B cell (primary cell): ENCODE measurements at regions not wholly inside any gene's neighbourhood (a gene's known extent, or its start where the extent isn't known, plus 50 kb on each side); places are given as distances from the start of the nearest gene placed in this dataset.

ENCODE experiments used
- ATAC-seq: fragments of 200-7000 bp; cut with Tn5 transposase; one replicate; pipeline ENCODE4 v1.10.0; 2021; ENCODE audit warnings: low read depth, mild to moderate bottlenecking, moderate number of reproducible peaks, moderate library complexity
- CTCF ChIA-PET: fragments of 350-600 bp; sonication (Branson Sonifier 250); formaldehyde crosslinking; loops from one replicate; lab custom pipeline; 2021; ENCODE audit warnings: antibody characterized with exemption, inconsistent platforms; lab: Charles Lee
- POLR2A ChIA-PET: fragments of 350-600 bp; sonication (Branson Sonifier 250); formaldehyde crosslinking; loops from one replicate; lab custom pipeline; 2021; ENCODE audit warnings: antibody characterized with exemption; lab: Charles Lee
- DNase-seq: peaks from one replicate; pipeline ENCODE4 v3.0.0; 2013
- H2AFZ ChIP-seq: 2 replicates; pipeline ENCODE4 v1.6.1; 2012; ENCODE audit warnings: mild to moderate bottlenecking, low read depth, low read length; ENCODE audit not compliant: insufficient read depth, poor library complexity, severe bottlenecking
- H3K27ac ChIP-seq, 2 donors: 1 replicate in 1 of 2; 2 replicates in 1 of 2; pipeline ENCODE4 v1.5.1; 2012 to 2013; ENCODE audit warnings: low read length in 2 of 2, mild to moderate bottlenecking in 2 of 2, moderate library complexity in 1 of 2
- H3K27me3 ChIP-seq, 4 experiments: fragments of 200-600 bp in 1 of 4; sonication (generic) in 1 of 4; replicated peaks in 1 of 4; 1 replicate in 2 of 4; 2 replicates in 2 of 4; pipeline versions ENCODE4 v1.6.1 to v1.7.0; 2013 to 2016; ENCODE audit warnings: low read length in 3 of 4, mild to moderate bottlenecking in 2 of 4, mixed read lengths in 1 of 4, moderate library complexity in 1 of 4; ENCODE audit not compliant: insufficient read depth in 4 of 4, control insufficient read depth in 3 of 4; ENCODE audit errors: control extremely low read depth in 1 of 4
- H3K36me3 ChIP-seq, 2 experiments: replicated peaks in 1 of 2; 1 replicate in 1 of 2; 2 replicates in 1 of 2; pipeline versions ENCODE4 v1.6.1 to v1.7.1; 2013; ENCODE audit warnings: low read length in 1 of 2; ENCODE audit not compliant: insufficient read depth in 2 of 2, control insufficient read depth in 1 of 2; ENCODE audit errors: control extremely low read depth in 1 of 2, extremely low read depth in 1 of 2
- H3K4me1 ChIP-seq, 2 donors: fragments of 200-600 bp in 1 of 2; sonication (generic) in 1 of 2; 1 replicate in 1 of 2; 2 replicates in 1 of 2; pipeline versions ENCODE4 v1.5.1 to v1.6.1; 2013 to 2017; ENCODE audit warnings: low read length in 2 of 2; ENCODE audit not compliant: control insufficient read depth in 2 of 2, insufficient read depth in 2 of 2
- H3K4me2 ChIP-seq: replicated peaks from 2 replicates; pipeline ENCODE3; 2012; ENCODE audit warnings: mild to moderate bottlenecking, low read depth, low read length; ENCODE audit not compliant: poor library complexity, severe bottlenecking
- H3K4me3 ChIP-seq, 5 experiments: fragments of 200-600 bp in 1 of 5; sonication (generic) in 1 of 5; 1 replicate in 3 of 5; 2 replicates in 2 of 5; pipeline versions ENCODE4 v1.5.1 to v1.7.0; 2011 to 2016; ENCODE audit warnings: low read length in 4 of 5, mild to moderate bottlenecking in 4 of 5, low read depth in 2 of 5, control low read depth in 1 of 5, moderate library complexity in 1 of 5; ENCODE audit not compliant: insufficient read depth in 1 of 5; ENCODE audit errors: control extremely low read depth in 1 of 5, extremely low read depth in 1 of 5
- H3K79me2 ChIP-seq: fragments of 200-600 bp; sonication (generic); one replicate; pipeline ENCODE4 v1.6.0; 2016; ENCODE audit warnings: low read length; ENCODE audit not compliant: control insufficient read depth, insufficient read depth
- H3K9ac ChIP-seq: fragments of 200-600 bp; sonication (generic); 2 replicates; pipeline ENCODE4 v1.6.1; 2017; ENCODE audit warnings: mild to moderate bottlenecking, low read length, moderate library complexity
- H3K9me3 ChIP-seq, 3 donors: one replicate each; pipeline versions ENCODE4 v1.6.1 to v1.7.1; 2013; ENCODE audit warnings: low read length in 2 of 3; ENCODE audit not compliant: control insufficient read depth in 2 of 3, insufficient read depth in 1 of 3; ENCODE audit errors: control extremely low read depth in 1 of 3
- H4K20me1 ChIP-seq: 2 replicates; pipeline ENCODE4 v1.6.0; 2012; ENCODE audit warnings: mild to moderate bottlenecking, low read length; ENCODE audit not compliant: insufficient read depth, control insufficient read depth, poor library complexity, severe bottlenecking
- H3K27ac Mint-ChIP-seq: one replicate; pipeline ENCODE4 v1.8.0; 2021; ENCODE audit warnings: mixed read lengths
- H3K27me3 Mint-ChIP-seq: one replicate; pipeline ENCODE4 v1.8.0; 2021; ENCODE audit warnings: mixed read lengths
- H3K4me1 Mint-ChIP-seq: one replicate; pipeline ENCODE4 v1.8.0; 2021; ENCODE audit warnings: mixed read lengths
- H3K4me3 Mint-ChIP-seq: one replicate; pipeline ENCODE4 v1.8.0; 2021; ENCODE audit warnings: mixed read lengths
- H3K9me3 Mint-ChIP-seq: one replicate; pipeline ENCODE4 v1.8.0; 2022; ENCODE audit warnings: mixed read lengths; ENCODE audit not compliant: insufficient read depth
- EZH2 ChIP-seq: IDR thresholded peaks from 2 replicates; pipeline ENCODE4 v1.6.1; 2012; ENCODE audit warnings: borderline replicate concordance, low read depth, mild to moderate bottlenecking, moderate library complexity, low read length; ENCODE audit not compliant: insufficient read depth, poor library complexity, severe bottlenecking
- WGBS: methylation state at CpG from one replicate; pipeline ENCODE4 v1.1.5; 2013; ENCODE audit warnings: missing lambda C conversion rate; ENCODE audit not compliant: insufficient coverage; 5-methylcytosine and 5-hydroxymethylcytosine counted together
- intact Hi-C: fragments of 100-400 bp; cut with micrococcal nuclease; formaldehyde crosslinking; loops from one replicate; pipeline ENCODE4 v1.10.0; 2022
- TF ChIP-seq, protein P1 (sequence below): fragments of 200-600 bp; IDR thresholded peaks from one replicate; pipeline ENCODE4 v1.8.0; 2022; ENCODE audit warnings: antibody characterized with exemption, mild to moderate bottlenecking

DNA sequence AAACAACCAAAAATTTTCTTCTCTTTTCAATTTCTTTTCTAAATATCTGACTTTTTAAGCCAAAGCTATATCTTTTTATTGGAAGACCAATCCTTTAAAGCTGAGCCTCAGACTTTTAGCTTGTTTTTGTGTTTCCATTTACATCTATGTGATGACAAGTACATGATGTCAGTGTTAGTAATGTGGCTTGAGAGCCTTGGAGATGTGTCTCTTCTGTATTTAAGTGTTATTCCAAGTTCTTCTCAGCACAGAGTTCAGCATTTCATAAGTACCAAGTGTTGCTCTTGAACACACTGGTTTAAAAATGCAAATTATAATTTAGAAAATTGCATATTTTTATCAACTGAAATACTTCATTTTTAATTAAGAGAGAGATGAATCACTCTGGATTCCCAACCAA is 948.9 kb upstream of the FLRT2 start:
- POLR2A ChIA-PET: no interaction called here
- Histone ChIP-seq H3K4me3 (no peak overlapping the region), H3K4me2 (no peak overlapping the region), H2AFZ (no peak overlapping the region), H3K9ac (no peak overlapping the region), H3K27me3 (no peaks in the 10 kb centered on the region), H3K36me3 (no peaks in the 10 kb centered on the region), H3K4me1 (no peaks in the 10 kb centered on the region), H4K20me1 (no peaks in the 10 kb centered on the region), H3K79me2 (no peaks in the 10 kb centered on the region), H3K9me3 (peaks cover 0 to 1% (median 0%) of the 10 kb centered on the region in 3 donors), H3K27ac (no peak overlapping the region)
- TF ChIP-seq, protein P1, sequence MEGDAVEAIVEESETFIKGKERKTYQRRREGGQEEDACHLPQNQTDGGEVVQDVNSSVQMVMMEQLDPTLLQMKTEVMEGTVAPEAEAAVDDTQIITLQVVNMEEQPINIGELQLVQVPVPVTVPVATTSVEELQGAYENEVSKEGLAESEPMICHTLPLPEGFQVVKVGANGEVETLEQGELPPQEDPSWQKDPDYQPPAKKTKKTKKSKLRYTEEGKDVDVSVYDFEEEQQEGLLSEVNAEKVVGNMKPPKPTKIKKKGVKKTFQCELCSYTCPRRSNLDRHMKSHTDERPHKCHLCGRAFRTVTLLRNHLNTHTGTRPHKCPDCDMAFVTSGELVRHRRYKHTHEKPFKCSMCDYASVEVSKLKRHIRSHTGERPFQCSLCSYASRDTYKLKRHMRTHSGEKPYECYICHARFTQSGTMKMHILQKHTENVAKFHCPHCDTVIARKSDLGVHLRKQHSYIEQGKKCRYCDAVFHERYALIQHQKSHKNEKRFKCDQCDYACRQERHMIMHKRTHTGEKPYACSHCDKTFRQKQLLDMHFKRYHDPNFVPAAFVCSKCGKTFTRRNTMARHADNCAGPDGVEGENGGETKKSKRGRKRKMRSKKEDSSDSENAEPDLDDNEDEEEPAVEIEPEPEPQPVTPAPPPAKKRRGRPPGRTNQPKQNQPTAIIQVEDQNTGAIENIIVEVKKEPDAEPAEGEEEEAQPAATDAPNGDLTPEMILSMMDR: no peak
- no peak for TF ChIP-seq EZH2
- intact Hi-C loops: no loop called here
- H3K27me3 Mint-ChIP-seq: no peaks in the 10 kb centered on the region
- peaks cover 4% of the 10 kb centered on the region for H3K9me3 Mint-ChIP-seq
- ATAC-seq (no peak), DNase-seq (no peak)
- no peak overlapping the region for H3K27ac Mint-ChIP-seq
- no peaks in the 10 kb centered on the region for H3K4me1 Mint-ChIP-seq
- CTCF ChIA-PET: no interaction called here
- no peak overlapping the region for H3K4me3 Mint-ChIP-seq

DNA sequence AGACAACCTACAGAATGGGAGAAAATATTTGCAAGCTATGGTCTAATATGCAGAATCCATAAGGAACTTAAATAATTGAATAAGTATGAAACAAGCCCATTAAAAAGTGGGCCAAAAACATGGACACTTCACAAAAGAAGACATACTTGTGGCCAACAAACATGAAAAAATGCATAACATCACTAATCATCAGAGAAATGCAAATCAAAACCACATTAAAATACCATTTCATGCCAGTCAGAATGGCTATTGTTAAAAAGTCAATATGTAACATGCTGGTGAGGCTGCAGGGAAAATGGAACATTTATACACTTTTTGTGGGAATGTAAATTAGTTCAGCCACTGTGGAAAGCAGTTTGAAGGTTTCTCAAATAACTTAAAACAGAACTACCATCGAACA is 945.4 kb upstream of the FLRT2 start:
- Mint-ChIP-seq H3K9me3 (peaks cover 4% of the 10 kb centered on the region), H3K27ac (no peak overlapping the region), H3K4me3 (no peak overlapping the region), H3K27me3 (no peaks in the 10 kb centered on the region), H3K4me1 (no peaks in the 10 kb centered on the region)
- TF ChIP-seq EZH2: no peak
- TF ChIP-seq, protein P1: no peak
- ChIA-PET POLR2A (no interaction called here), CTCF (no interaction called here)
- DNase-seq: no peak
- Histone ChIP-seq H3K4me2 (no peak overlapping the region), H3K4me3 (no peak overlapping the region), H3K9me3 (no peaks in the 10 kb centered on the region), H3K27me3 (no peaks in the 10 kb centered on the region), H3K4me1 (no peaks in the 10 kb centered on the region), H3K27ac (no peak overlapping the region), H3K36me3 (no peaks in the 10 kb centered on the region), H3K79me2 (no peaks in the 10 kb centered on the region), H2AFZ (no peak overlapping the region), H4K20me1 (no peaks in the 10 kb centered on the region), H3K9ac (no peak overlapping the region)
- ATAC-seq: no peak
- WGBS: no CpG with 5 or more reads among the region's 1 CpG
- intact Hi-C loops: no loop called here
